Ishikawa (cell line): ENCODE measurements at regions not wholly inside any gene's neighbourhood (a gene's known extent, or its start where the extent isn't known, plus 50 kb on each side); places are given as distances from the start of the nearest gene placed in this dataset.

Experiments
- CEBPB ChIP-seq: IDR thresholded peaks from 2 replicates; pipeline ENCODE4 v1.6.1; 2012
- CREB1 ChIP-seq: IDR thresholded peaks from 2 replicates; pipeline ENCODE4 v1.6.1; 2012; ENCODE audit warnings: low read depth
- EGR1 ChIP-seq: IDR thresholded peaks from 2 replicates; pipeline ENCODE4 v1.6.1; 2012
- EP300 ChIP-seq: IDR thresholded peaks from 2 replicates; pipeline ENCODE4 v1.6.1; 2012; ENCODE audit warnings: borderline replicate concordance
- FOXM1 ChIP-seq: IDR thresholded peaks from 2 replicates; pipeline ENCODE4 v1.6.1; 2012; ENCODE audit warnings: low read depth, borderline replicate concordance
- NFIC ChIP-seq: IDR thresholded peaks from 2 replicates; pipeline ENCODE4 v1.6.1; 2012
- RAD21 ChIP-seq: IDR thresholded peaks from 2 replicates; pipeline ENCODE4 v1.6.1; 2012; ENCODE audit warnings: low read depth
- TAF1 ChIP-seq: IDR thresholded peaks from 2 replicates; pipeline ENCODE4 v1.6.1; 2012; ENCODE audit warnings: low read depth, mild to moderate bottlenecking
- TCF12 ChIP-seq: IDR thresholded peaks from 2 replicates; pipeline ENCODE4 v1.6.1; 2012; ENCODE audit warnings: low read depth
- TEAD4 ChIP-seq: IDR thresholded peaks from 2 replicates; pipeline ENCODE4 v1.6.1; 2012
- YY1 ChIP-seq: IDR thresholded peaks from 2 replicates; pipeline ENCODE4 v1.6.1; 2012; ENCODE audit warnings: low read depth
- ZBTB7A ChIP-seq: IDR thresholded peaks from 2 replicates; pipeline ENCODE4 v1.6.1; 2012; ENCODE audit warnings: low read depth
- TF ChIP-seq, protein P1 (sequence below): IDR thresholded peaks from 2 replicates; pipeline ENCODE4 v1.6.1; 2012
- TF ChIP-seq, protein P2 (sequence below): IDR thresholded peaks from 2 replicates; pipeline ENCODE4 v1.6.1; 2012
- TF ChIP-seq, protein P3 (sequence below): IDR thresholded peaks from 2 replicates; pipeline ENCODE4 v1.6.1; 2012; ENCODE audit warnings: low read depth, mild to moderate bottlenecking

DNA sequence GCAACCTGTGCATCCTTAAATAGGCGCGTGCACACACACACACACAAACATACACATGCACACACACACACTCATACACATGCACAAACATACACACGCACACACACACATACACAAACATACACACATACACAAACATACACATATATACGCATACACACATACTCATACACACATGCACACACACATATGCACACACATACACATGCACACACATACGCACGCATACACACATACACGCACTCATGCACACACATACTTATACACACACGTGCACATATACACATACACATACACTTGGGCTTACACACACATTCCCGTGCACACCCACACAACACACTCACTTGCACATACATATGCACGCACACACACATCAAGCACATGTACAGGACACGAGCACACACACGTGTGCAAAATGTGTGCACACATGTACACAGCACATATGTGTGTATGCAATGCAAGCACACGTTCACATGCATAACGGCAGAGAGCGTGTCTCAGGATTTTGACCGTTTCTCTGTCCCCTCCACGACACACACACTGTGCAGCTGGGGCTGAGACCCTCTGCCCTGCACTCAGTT lies 84.5 kb downstream of the SIK1 start:
- no peak for TF ChIP-seq EP300
- TF ChIP-seq, protein P1, sequence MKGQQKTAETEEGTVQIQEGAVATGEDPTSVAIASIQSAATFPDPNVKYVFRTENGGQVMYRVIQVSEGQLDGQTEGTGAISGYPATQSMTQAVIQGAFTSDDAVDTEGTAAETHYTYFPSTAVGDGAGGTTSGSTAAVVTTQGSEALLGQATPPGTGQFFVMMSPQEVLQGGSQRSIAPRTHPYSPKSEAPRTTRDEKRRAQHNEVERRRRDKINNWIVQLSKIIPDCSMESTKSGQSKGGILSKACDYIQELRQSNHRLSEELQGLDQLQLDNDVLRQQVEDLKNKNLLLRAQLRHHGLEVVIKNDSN = no peak
- no peak for TF ChIP-seq TAF1
- TF ChIP-seq RAD21 = no peak
- TF ChIP-seq TEAD4 = no peak
- no peak for TF ChIP-seq FOXM1
- no peak for TF ChIP-seq CREB1
- no peak for TF ChIP-seq CEBPB
- no peak for TF ChIP-seq ZBTB7A
- TF ChIP-seq EGR1 = no peak

DNA sequence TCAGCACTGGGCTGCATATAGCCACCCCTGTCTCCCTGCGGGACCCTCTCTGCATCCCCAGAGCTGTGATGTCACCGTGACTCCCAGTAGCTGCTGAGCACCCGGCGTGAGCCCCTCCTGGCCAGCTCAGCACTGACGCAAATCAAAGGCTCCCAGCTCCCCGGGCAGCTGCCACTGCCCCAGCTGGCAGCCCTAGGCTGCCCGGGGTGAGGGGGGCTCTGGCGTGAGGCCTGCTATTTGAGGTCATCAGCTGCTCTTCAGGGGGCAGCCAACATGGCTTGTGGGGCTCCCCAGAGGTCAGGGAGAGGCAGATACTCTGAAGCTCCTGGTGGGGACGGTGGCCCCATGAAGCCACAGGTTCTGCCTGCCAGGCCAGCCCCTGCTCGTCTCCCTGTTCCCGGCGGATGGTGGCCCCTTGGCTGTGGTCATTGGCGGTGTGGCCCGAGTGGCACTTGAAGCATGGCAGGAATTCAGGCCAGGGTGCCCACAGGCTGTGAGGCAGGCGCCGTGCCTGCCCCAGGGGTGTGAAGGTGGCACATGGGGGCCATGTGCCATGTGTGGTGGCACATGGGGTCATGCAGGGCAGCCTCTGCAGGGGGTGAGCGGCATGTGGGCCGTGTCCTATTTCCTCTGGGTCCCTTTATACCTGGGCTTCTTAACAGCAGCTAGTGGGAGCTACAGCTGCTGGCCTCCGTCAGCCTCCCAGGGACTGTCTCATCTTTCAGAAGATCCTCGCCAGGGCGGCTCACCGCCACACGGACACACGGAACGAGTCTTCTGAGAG lies 85.4 kb downstream of the SIK1 start:
- TF ChIP-seq, protein P2, sequence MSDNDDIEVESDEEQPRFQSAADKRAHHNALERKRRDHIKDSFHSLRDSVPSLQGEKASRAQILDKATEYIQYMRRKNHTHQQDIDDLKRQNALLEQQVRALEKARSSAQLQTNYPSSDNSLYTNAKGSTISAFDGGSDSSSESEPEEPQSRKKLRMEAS = no peak
- TF ChIP-seq NFIC = no peak
- no peak for TF ChIP-seq YY1
- TF ChIP-seq CREB1 = no peak
- TF ChIP-seq RAD21 = no peak
- TF ChIP-seq CEBPB = no peak
- TF ChIP-seq, protein P1 = no peak
- no peak for TF ChIP-seq EP300
- TF ChIP-seq TEAD4 = no peak
- no peak for TF ChIP-seq FOXM1
- TF ChIP-seq ZBTB7A = no peak
- TF ChIP-seq TAF1 = no peak
- no peak for TF ChIP-seq EGR1
- no peak for TF ChIP-seq TCF12
- TF ChIP-seq, protein P3, sequence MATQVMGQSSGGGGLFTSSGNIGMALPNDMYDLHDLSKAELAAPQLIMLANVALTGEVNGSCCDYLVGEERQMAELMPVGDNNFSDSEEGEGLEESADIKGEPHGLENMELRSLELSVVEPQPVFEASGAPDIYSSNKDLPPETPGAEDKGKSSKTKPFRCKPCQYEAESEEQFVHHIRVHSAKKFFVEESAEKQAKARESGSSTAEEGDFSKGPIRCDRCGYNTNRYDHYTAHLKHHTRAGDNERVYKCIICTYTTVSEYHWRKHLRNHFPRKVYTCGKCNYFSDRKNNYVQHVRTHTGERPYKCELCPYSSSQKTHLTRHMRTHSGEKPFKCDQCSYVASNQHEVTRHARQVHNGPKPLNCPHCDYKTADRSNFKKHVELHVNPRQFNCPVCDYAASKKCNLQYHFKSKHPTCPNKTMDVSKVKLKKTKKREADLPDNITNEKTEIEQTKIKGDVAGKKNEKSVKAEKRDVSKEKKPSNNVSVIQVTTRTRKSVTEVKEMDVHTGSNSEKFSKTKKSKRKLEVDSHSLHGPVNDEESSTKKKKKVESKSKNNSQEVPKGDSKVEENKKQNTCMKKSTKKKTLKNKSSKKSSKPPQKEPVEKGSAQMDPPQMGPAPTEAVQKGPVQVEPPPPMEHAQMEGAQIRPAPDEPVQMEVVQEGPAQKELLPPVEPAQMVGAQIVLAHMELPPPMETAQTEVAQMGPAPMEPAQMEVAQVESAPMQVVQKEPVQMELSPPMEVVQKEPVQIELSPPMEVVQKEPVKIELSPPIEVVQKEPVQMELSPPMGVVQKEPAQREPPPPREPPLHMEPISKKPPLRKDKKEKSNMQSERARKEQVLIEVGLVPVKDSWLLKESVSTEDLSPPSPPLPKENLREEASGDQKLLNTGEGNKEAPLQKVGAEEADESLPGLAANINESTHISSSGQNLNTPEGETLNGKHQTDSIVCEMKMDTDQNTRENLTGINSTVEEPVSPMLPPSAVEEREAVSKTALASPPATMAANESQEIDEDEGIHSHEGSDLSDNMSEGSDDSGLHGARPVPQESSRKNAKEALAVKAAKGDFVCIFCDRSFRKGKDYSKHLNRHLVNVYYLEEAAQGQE = no peak

DNA sequence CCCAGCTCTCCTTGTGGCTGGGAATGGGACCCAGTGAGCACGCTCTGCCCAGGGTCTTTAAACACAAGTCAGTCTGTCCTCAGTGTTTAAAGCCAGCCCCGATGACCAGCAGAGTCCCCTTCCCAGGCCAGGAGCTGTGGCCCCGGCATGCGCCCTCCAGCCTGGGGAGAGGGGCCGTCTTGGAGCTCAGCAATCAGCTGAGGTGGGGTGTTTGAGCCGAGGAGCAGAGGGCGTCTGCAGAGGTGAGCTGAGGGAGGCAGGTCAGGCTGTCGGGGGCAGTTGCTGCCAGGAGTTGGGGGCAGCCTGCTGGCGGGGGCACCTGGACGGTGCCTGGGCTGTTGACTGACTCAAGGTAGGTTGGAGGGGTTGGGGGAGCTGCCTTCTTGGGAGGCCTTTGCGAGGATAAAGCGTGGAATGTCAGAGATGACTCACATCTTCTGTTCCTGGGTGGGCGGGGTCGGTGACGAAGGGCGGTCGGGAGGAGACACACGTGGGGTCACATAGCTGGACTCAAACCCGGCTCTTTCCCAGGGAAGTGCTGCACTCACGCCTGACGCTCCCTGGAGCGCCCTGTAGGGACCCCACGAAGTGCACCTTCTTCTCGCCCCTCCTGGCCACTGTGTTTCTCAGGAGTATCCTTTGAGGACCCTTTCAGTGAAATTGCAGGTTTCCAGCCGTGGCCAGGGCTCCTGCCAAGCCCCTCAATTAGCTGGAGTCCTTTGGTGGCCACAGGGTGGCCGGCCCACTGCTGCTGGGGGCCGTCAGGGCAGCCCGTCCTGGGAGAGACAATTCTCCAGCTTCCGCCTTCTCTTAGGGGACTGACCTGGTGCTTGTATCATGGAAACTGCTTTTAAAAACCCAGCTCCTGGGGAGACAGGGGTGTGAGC lies 86.2 kb downstream of the SIK1 start:
- TF ChIP-seq EGR1 = no peak
- peak; percentile 56 for TF ChIP-seq TEAD4
- TF ChIP-seq, protein P1 = no peak
- TF ChIP-seq, protein P2 = 0 out of 2 replicates have a peak, but pooled peaks have one; percentile 12

DNA sequence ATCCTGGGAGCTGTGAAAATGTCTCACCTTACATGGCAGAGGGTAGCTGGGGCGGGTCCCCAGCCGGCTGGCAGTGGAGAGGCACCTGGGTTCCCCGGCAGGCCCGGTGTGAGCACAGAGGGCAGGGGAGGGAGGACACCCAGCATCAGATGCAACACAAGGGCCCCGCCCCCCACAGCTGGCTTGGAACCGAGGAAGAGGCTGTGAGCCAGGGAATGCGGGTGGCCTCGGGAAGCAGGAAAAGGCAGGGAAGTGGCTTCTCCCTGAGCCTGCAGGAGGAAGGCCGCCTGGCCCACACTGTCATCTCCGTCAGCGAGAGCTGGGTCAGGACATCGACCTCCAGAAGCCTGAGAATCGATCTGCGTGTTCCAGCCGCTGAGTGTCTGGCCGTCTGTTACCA lies 87.3 kb downstream of the SIK1 start:
- TF ChIP-seq EP300 (no peak), CEBPB (no peak), RAD21 (no peak), TCF12 (no peak), TEAD4 (no peak), TAF1 (no peak), FOXM1 (no peak)
- TF ChIP-seq, protein P1 = no peak

DNA sequence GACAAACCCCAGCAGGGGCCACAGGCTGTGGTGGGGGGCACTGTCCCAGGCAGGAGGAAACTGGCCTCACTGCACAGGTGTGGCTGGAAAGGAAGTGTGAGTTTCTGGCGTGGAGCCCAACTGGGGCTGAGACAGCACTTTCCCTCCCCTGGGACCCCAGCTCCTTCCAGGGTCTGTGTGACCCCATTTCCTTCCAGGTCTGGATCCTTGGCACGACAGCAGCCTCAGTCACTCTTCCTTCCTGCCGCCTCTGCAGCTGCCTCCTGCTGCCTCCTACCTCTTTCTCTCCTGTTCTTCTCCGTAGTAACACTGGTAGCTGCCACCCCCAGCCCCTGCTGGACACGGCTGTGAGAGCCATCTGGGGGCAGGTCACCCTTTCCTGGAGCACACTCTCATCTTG lies 88.0 kb downstream of the SIK1 start:
- TF ChIP-seq, protein P1 = no peak
- TF ChIP-seq, protein P2 = no peak
- no peak for TF ChIP-seq TAF1
- TF ChIP-seq ZBTB7A = no peak
- TF ChIP-seq TCF12 = no peak
- no peak for TF ChIP-seq TEAD4
- TF ChIP-seq, protein P3 = no peak
- TF ChIP-seq YY1 = no peak
- TF ChIP-seq EGR1 = no peak
- TF ChIP-seq RAD21 = no peak
- no peak for TF ChIP-seq CEBPB
- TF ChIP-seq NFIC = no peak
- TF ChIP-seq EP300 = no peak
